HG02973 (cell line): ENCODE measurements at regions not wholly inside any gene's neighbourhood (a gene's known extent, or its start where the extent isn't known, plus 50 kb on each side); places are given as distances from the start of the nearest gene placed in this dataset.
"Not testable (repeated sequence)": the region's sequence is repeated elsewhere in the genome, so short reads cannot be mapped to it uniquely, and the experiment has no call there.

Source experiments
- ATAC-seq: cut with Tn5 transposase; IDR thresholded peaks from one replicate; pipeline ENCODE4 v1.9.1; 2021; ENCODE audit warnings: moderate library complexity; ENCODE audit not compliant: unreplicated experiment

- no peak for ATAC-seq
Observed at GRCh38 chr10:117745301-117745700, 202.8 kb downstream of the EMX2 start.

DNA sequence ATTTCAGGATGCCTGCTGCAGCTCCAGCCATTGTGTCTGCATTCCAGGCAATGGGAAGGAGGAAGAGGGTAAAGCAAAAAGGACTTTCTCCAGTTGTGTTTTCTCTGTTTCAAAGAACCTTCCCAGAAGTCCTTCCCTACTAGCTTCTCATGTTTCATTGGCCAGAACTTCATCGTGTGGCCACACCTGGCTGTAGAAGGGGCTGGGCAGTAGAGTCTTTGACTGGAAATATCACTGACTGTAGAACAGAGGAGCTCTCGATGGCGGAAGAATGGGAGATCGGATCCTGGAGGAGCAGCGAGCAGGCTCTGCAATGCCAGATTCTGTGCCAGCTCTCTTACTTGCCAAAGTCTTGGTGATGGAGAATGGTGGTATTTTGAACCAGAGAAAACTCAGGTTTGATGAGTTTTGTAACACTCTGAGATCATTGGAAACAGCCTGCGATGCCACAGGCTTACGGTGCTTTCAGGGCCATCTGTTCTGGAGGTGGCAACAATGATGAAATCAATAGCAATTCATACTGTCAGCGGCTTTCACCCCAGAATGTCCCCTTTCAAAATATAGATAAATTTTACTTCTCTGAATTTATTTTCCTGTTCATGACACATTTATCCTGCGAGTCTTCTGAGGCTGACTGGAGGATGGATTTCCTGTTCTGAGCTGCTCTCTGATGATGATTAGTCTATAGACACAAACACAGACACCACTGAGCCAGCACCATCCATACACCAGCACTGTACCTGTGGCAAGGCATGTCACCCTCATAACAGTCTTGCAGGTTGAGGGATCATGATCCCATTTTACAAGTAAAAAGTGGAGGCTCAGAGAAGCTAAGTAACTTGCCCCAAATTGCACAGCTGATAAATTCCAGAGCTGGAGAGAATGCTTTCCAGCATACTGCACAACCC, 204.2 kb downstream of the EMX2 start:
- no peak for ATAC-seq

DNA sequence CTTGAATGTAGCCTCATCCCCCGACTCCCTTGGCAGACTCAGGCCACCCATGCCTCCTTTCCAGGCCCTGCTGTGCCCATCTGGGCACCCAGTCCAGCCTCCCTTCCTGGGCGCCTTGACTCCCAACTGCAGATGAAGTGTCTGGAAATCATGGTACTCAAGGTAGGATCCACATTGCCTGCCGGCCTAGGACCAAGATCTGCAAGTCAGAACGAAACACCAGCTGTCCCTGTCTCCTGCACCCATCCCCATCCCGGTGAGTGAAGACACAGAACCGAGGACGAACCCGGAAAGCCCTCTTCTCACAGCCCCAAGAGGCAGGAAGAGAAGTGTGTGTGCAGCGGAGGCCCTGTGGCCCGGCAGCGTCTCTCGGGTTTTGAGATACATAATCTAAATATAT, 205.1 kb downstream of the EMX2 start:
- ATAC-seq, result no peak

DNA sequence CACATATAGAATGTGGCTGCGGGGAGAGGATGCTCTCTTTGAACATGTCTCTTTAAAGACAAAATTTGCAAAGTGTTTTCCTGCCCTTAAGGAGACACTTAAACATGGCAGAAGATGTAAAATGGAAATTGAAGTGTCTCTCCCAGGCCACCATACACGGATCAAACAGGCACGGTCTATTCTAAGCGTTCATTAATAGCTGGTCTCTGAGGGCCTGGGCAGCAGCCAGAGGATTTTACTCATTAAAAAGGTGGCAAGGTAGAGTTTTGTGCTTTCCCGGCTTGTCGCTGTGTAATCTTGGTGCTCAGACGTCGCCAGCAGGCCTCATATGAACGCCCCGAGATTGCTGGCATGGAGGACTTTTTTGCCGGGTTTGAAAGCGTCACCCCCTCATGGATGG, 205.5 kb downstream of the EMX2 start:
- no peak for ATAC-seq

GRCh38 chr10:117750616-117751015, 208.1 kb downstream of the EMX2 start:
- ATAC-seq, result no peak

DNA sequence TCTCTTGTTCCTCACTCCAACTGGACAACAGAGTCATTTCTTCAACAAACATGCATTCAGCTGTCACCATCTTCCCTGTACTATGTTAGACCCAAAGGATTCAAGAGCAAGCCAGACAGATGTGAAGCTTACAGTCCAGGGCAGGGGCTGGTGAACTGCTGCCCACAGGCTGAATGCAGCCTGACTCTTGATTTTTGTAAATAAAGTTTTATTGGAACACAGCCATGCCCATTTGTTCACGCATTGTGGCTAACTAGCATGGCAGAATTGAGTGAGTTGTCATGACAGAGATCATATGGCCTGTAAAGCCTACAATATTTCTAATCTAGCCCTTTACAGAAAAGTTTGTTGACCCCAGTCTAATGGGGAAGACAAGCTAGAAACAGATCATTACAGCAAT, 208.7 kb downstream of the EMX2 start:
- ATAC-seq, result no peak

DNA sequence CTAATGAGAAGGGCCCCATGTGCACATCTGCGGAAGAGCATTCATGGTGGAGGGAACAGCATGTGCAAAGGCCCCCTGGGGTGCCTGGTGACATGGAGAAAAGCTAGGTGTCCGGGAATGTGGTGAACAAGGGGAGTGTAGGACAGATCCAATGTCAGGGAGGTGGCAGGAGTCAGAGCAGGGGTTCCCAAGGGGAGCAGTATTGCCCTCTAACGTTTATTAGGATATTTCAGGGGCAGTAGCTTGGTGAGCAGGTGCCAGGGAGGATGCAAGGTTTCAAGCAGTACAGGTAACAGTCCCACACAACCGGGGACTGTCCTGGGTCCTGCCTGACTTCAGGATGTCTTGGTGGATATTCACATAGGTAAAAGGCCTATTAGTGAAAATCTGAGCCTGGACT, 209.6 kb downstream of the EMX2 start:
- no peak for ATAC-seq

DNA sequence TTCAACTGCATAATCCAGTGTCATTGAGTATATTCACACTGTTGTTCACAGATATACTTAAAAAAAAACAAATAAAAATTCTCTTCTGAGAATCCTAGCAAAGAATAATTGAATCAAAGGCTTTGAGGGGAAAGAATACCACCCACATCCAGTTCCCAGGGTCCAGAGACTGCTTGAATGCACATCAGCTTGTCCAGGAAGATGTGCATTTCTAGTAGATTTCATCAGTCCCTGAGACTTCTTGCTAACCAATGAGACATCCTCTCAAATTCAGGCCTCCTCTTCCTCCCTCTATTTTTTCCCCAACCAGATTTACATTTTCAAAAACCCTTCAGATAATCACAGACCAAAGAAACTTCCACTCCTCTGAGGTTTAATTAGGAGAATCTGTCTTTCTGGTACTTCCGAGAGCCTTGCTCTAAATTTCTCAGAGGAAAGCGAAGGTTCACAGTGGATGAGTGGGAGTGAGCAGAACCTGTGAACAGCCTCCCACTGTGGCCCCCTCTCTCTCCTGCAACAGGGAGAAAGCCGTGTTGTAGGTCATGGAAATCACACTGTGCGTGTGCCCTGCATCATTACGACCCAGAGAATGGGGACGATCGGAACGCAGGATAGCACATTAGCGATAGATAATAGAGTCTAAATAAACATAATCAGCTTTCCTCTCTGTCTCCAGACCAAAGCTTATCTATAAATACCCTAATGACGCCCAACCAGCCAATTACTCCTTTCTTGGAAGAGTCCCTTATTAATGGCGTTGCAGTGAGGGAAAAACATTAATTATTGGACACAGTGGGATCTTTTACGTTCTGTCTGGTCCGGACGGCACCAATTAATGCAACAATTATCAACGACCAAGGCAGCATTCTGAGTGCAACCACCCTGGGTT, 212.5 kb downstream of the EMX2 start:
- ATAC-seq, result no peak

DNA sequence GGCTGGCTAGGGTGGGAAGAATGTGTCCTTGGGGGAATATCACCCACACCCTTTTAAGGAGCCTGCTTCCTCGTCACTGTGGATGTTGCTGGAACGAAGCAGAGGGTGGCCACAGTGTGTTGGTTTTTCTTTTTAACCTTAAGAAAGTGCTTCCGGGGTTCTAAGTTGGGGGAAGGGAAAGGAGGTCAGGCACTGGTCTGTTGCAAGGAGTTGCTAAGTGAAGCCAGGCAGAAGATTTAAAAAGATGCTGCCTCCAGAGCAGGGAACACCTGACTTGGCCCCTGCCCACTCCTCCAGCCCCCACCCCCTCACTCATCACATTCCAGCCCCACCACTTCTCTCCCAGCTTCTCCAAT, 213.1 kb downstream of the EMX2 start:
- ATAC-seq, result no peak

DNA sequence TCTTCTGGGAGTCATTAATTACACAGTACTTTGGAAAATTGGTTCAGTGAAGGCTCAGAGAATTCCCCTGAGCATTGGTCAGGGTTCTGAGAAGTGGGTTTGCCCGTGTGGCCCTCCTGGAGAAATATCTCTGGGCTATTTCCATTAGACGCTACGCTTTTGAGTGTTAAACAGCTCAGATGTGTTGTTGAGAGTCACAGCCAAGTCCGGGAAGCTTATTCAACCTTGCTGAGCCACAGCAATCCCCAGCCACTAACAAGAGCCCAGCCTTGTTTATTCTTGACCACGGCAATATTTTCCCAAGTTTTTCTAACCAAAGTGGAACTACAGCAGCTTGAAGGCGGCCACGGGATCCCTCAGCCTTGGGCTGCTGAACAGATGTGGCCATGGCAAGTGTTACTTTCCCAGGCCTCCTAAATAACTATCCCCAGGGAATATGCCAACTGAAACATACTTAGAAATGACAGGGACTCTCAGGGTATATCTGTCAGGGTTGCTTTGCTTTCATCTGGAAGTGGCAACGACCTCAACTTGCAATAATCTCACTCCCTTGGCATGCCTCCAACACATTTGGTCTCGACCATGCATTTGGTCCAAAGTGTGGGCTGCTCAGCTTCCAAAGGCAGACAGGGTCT, 214.7 kb downstream of the EMX2 start:
- ATAC-seq, result no peak

GRCh38 chr10:117759266-117759665, 216.7 kb downstream of the EMX2 start:
- ATAC-seq, result no peak

DNA sequence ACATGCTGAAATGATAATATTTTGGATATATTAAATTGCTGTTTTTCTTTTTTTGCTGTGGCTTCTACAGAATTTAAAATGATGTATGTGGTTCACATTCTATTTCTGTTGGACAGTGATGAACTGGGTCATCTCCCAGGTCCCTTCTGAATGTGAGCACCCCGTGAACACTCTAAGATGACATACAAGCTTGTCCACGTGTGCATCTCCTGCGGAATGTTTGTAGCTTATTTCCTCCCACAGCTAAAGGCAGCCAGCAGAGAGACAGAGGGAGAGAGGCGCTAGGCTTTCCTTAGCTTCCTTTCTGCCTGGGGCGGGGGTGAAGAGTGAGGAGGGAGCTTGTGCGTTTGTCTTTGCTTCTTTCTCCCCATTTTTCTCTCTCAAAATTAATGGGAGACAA, 219.1 kb downstream of the EMX2 start:
- ATAC-seq, result no peak

DNA sequence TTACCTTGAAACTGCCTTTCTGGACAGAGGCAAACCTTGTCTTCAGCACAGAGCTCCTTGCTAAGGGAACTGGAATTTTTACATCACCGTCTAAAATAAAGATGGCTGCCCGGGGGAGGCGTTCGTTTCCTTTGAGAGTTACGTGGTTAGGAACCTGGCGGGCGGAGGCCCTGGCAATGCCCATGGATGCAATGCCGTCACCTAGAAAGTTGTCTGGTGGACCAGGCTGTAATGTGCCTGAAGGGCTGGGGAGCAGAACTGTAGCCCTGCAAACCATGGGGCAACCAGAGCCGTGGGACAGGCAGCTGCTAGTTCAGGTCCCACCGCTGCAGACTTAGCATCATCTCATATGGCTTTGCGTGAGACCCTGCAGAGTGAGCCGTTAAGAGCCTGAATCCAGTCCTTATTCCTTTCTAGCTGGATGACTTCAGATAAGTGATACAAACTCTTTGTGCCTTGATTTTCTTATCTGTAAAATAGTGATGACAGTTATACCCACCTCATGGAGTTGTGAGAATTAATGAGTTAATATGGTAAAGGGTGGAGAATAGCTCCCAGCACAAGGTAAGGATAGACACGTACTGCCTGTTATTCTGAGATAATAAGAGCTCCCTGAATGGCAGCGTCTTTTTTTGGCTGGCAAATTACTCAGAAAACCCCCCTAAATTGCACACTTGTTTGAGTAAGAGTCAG, 219.7 kb downstream of the EMX2 start:
- ATAC-seq, result no peak

DNA sequence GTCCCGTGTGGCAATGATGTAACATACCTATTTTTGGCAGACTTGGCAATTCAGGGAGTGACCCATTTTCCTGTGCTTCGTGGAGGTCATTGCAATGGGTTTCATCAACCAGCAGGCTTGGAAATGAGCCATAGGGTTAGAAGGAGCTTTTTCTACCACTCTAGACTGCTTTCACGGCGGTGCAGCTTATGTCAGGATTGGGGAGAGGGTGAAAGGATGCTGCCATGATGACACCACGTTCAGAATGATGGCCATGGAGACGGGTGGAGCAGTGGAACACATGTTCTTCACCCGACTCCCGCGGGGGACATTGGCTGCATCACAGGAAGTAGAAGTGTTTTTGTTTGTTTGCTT, 220.2 kb downstream of the EMX2 start:
- ATAC-seq, result no peak

DNA sequence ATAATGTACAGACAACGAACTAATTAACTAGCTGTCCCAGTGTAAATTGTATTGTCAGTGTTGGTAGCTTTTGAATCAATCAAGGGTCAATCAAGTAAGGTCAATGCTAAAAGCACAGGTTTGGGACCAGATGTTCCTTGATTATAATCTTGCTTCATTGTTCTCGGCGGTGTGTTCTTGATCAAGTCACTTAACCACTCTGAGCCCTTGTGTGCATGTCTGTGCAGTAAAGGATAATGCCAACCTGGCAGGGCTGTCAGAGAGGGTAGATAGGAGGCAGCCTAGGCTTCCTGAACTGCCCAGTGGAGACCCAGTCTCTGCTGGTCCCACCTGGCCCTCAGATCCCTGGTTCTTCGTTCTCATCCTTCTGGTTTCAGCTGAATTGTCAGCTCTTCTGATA, 221.0 kb downstream of the EMX2 start:
- ATAC-seq, result no peak

GRCh38 chr10:117768333-117769042, 225.9 kb downstream of the EMX2 start:
- no peak for ATAC-seq

GRCh38 chr10:117775526-117775925, 233.0 kb downstream of the EMX2 start:
- no peak for ATAC-seq

- ATAC-seq, result not testable (repeated sequence)
Observed at GRCh38 chr10:117777222-117777621, 234.7 kb downstream of the EMX2 start.

DNA sequence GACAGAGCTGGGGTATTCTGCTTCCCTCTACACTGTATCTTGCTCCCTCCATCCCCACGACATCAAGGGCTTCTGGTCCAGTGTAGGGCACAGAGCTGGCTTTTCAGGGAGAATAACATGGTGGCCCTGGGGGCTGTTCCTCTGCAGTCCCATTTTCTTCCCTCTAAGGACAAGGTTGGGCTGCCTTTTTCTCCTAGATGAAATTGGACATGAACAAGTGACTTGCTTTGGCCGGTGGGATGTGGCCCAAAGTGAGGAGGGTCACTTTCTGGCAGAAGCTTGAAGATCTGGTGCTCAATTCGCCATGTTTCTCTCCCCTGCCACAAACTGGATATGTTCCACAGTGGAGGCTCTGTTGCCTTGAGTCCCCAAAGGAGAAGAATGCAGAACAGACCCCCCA, 235.7 kb downstream of the EMX2 start:
- no peak for ATAC-seq

- no peak for ATAC-seq
Observed at GRCh38 chr10:117780411-117780810, 237.9 kb downstream of the EMX2 start.
